NB4 (cell line): ENCODE measurements at regions not wholly inside any gene's neighbourhood (a gene's known extent, or its start where the extent isn't known, plus 50 kb on each side); places are given as distances from the start of the nearest gene placed in this dataset.

Source experiments
- POLR2A ChIP-seq: IDR thresholded peaks from 2 replicates; pipeline ENCODE4 v1.6.1; 2011; ENCODE audit warnings: mild to moderate bottlenecking; ENCODE audit not compliant: insufficient read length; ENCODE audit errors: extremely low read depth
- TF ChIP-seq, protein P1 (sequence below): IDR thresholded peaks from one replicate; pipeline ENCODE4 v1.5.1; 2012; ENCODE audit warnings: low read depth, low read length
- TF ChIP-seq, protein P2 (sequence below): IDR thresholded peaks from 2 replicates; pipeline ENCODE4 v1.6.1; 2011; ENCODE audit warnings: low read depth, low read length

DNA sequence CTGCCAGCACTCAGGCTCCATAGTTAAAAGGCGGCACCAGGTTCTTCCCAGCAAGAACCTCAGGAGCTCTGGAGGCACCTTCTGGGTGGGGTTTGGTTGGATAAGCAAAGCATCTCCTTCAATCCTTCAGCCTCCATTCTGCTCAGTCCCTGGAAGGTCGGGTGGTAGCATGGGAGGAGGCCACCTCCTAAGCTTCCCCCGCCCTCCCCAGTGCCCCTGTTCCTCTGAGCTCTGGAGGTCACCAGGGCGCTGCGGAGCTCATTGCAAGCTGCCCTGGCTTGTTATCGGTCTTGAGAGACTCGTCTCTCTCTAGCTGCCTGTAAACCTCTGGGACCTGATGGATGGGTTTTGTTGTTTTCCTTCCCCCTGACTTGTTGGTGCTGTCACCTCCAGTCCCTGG is 124.8 kb downstream of the RPLP1 start:
- TF ChIP-seq POLR2A: no peak
- TF ChIP-seq, protein P1, sequence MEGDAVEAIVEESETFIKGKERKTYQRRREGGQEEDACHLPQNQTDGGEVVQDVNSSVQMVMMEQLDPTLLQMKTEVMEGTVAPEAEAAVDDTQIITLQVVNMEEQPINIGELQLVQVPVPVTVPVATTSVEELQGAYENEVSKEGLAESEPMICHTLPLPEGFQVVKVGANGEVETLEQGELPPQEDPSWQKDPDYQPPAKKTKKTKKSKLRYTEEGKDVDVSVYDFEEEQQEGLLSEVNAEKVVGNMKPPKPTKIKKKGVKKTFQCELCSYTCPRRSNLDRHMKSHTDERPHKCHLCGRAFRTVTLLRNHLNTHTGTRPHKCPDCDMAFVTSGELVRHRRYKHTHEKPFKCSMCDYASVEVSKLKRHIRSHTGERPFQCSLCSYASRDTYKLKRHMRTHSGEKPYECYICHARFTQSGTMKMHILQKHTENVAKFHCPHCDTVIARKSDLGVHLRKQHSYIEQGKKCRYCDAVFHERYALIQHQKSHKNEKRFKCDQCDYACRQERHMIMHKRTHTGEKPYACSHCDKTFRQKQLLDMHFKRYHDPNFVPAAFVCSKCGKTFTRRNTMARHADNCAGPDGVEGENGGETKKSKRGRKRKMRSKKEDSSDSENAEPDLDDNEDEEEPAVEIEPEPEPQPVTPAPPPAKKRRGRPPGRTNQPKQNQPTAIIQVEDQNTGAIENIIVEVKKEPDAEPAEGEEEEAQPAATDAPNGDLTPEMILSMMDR: no peak
- TF ChIP-seq, protein P2, sequence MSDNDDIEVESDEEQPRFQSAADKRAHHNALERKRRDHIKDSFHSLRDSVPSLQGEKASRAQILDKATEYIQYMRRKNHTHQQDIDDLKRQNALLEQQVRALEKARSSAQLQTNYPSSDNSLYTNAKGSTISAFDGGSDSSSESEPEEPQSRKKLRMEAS: no peak
